ENCODE measurements at regions not wholly inside any gene's neighbourhood (a gene's known extent, or its start where the extent isn't known, plus 50 kb on each side); places are given as distances from the start of the nearest gene placed in this dataset.

DNA sequence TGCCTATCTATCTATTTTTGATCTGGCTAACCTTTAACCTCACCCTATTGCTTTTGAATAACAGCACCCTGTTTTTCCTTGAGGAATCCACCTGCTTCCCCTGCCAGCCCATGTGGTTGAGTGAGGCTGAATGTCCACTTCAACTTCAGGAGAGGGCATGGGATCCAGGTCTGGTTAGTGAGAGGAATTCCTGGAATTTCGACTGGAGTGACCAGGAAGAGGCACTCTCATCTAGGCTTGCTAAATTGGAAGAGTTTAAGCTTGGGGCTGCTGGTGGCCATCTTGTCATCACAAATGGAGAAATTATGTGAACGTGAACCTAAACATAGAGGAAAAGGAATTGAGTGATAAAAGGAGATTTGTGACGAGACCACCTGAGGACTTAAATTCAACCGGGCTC, 322.1 kb downstream of the OSTF1 start:
- DNase-seq (ENCODE audit: low read depth, low spot score) = no peak
- Histone ChIP-seq H3K4me3 (ENCODE audit: insufficient read length, low read depth) (no peak overlapping the region), H3K27me3 (ENCODE audit: insufficient read depth, insufficient read length) (no peaks in the 10 kb centered on the region), H3K4me1 (ENCODE audit: insufficient read depth, insufficient read length) (no peaks in the 10 kb centered on the region), H3K9me3 (ENCODE audit: insufficient read depth, low read length) (no peaks in the 10 kb centered on the region), H3K36me3 (ENCODE audit: insufficient read depth, insufficient read length, low read length) (no peaks in the 10 kb centered on the region), H3K9ac (ENCODE audit: insufficient read length, low read depth) (no peak overlapping the region)
- TF ChIP-seq ZNF274 (IDR thresholded peaks at IDR 0.05; ENCODE audit: low read depth, low read length) (no peak), SUZ12 (IDR thresholded peaks at IDR 0.05; ENCODE audit: extremely low read depth, insufficient read depth, insufficient read length) (no peak), YY1 (IDR thresholded peaks at IDR 0.05; ENCODE audit: insufficient read depth, insufficient read length) (no peak)

DNA sequence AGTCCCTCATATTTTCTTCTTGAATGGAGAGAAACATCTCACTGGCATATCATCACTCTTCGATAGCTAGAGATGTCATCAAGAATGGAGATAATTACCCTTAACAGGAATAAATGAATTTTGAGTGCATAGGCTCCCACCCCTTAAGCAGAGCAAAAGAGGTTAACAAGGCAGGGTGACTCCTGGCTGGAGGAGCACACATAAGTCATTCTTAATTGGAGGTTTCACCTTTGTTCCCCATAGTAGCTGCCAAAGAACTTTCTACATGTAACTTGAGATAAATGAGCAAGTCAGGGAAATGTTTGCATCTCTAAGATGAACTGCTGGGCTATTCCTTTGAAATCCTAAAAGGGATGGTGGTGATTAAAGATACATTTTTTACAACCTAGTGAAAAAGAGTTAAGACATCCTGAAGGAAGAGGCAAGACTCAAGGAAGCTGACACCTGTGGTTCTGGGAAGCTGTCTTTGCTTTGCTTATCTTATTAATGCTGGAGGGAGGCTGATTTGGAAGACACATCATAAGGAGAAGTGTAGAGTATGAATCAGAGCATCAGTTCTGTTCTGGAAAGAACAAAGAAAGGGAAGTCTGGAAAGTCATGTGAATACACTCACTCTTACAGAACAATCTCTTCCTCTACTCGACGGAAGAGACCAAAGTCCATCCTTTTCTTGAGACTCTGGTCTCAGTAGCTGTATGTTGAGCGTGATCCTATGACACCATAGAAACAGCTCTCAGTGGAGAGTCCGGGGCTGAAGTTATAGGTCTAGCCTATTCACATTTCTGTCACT, 326.3 kb downstream of the OSTF1 start:
- no peaks in the 10 kb centered on the region for H3K27me3 ChIP-seq (ENCODE audit: insufficient read depth, insufficient read length)
- no peak overlapping the region for H3K4me3 ChIP-seq (ENCODE audit: insufficient read length, low read depth)
- DNase-seq (ENCODE audit: low read depth, low spot score) = no peak
- H3K36me3 ChIP-seq (ENCODE audit: insufficient read depth, insufficient read length, low read length) = no peaks in the 10 kb centered on the region
- no peaks in the 10 kb centered on the region for H3K9me3 ChIP-seq (ENCODE audit: insufficient read depth, low read length)
- no peaks in the 10 kb centered on the region for H3K4me1 ChIP-seq (ENCODE audit: insufficient read depth, insufficient read length)
- H3K9ac ChIP-seq (ENCODE audit: insufficient read length, low read depth) = no peak overlapping the region
- TF ChIP-seq YY1 (IDR thresholded peaks at IDR 0.05; ENCODE audit: insufficient read depth, insufficient read length) (no peak), ZNF274 (IDR thresholded peaks at IDR 0.05; ENCODE audit: low read depth, low read length) (no peak)

DNA sequence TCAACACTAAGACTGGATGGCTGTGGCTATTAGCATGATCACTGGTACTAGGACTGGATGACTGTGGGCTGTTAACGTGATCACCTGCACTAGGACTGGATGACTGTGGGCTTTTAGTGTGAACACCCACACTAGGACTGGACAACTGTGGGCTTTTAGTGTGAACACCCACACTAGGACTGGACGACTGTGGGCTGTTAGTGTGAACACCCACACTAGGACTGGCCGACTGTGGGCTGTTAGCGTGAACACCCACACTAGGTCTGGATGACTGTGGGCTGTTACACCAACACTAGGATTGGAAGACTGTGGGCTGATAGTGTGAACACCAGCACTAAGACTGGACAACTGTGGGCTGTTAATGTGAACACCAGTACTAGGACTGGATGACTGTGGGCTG, 329.2 kb downstream of the OSTF1 start:
- DNase-seq (ENCODE audit: low read depth, low spot score) = no peak
- Histone ChIP-seq H3K9me3 (ENCODE audit: insufficient read depth, low read length) (no peaks in the 10 kb centered on the region), H3K9ac (ENCODE audit: insufficient read length, low read depth) (no peak overlapping the region), H3K4me3 (ENCODE audit: insufficient read length, low read depth) (no peak overlapping the region), H3K36me3 (ENCODE audit: insufficient read depth, insufficient read length, low read length) (no peaks in the 10 kb centered on the region), H3K27me3 (ENCODE audit: insufficient read depth, insufficient read length) (no peaks in the 10 kb centered on the region), H3K4me1 (ENCODE audit: insufficient read depth, insufficient read length) (no peaks in the 10 kb centered on the region)
- TF ChIP-seq SUZ12 (IDR thresholded peaks at IDR 0.05; ENCODE audit: extremely low read depth, insufficient read depth, insufficient read length) = no peak
- no peak for TF ChIP-seq YY1 (IDR thresholded peaks at IDR 0.05; ENCODE audit: insufficient read depth, insufficient read length)
- no peak for TF ChIP-seq ZNF274 (IDR thresholded peaks at IDR 0.05; ENCODE audit: low read depth, low read length)

DNA sequence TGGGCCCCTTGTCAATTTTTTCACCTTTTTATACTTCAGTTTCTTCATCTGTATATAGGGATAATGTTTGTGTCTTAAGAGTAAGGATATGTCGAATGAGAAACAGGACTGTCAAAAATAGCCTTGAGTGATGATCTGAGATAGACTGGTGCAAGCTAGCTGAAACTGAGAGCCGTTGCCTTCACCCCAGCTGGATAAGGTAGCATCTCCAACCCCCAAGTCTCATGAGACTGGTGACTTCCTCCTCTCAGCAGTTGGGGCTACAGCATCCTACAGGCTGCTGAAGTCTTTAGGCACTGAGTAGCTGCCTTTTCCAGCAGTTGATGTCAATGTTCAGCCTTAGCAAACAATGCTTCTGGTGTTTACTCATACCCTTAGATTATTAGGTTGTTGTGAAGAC, 330.2 kb downstream of the OSTF1 start:
- no peaks in the 10 kb centered on the region for H3K36me3 ChIP-seq (ENCODE audit: insufficient read depth, insufficient read length, low read length)
- no peak overlapping the region for H3K9ac ChIP-seq (ENCODE audit: insufficient read length, low read depth)
- H3K9me3 ChIP-seq (ENCODE audit: insufficient read depth, low read length) = no peaks in the 10 kb centered on the region
- no peak for TF ChIP-seq SUZ12 (IDR thresholded peaks at IDR 0.05; ENCODE audit: extremely low read depth, insufficient read depth, insufficient read length)
- no peaks in the 10 kb centered on the region for H3K27me3 ChIP-seq (ENCODE audit: insufficient read depth, insufficient read length)
- H3K4me1 ChIP-seq (ENCODE audit: insufficient read depth, insufficient read length) = no peaks in the 10 kb centered on the region
- no peak overlapping the region for H3K4me3 ChIP-seq (ENCODE audit: insufficient read length, low read depth)
- DNase-seq (ENCODE audit: low read depth, low spot score) = no peak

DNA sequence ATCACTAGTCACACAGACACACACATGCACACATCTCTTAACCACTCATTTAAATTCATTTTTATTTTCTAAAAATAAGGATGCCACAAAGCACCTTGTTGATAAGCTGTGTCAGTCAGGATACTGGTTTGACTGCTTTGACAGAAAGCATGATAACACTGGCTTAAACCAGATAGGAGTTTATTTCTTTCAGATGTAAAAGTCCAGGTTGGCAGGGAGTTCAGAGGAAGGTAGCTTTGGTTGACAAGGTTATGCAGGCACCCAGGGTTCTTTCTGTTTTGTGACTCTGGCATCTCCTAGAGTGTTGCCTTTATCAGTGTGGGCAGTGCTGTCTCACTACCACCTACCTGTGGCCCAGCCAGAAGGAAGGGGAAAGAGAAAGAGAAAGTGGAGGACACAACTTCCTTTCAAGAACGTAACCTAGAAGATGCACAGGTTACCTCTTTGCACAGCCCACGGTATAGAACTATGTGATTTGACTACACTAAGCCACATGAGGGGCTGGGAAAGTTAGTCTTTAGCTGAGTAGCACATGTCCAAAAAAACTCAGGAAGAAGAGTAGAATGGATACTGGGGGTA, 334.7 kb downstream of the OSTF1 start:
- no peaks in the 10 kb centered on the region for H3K4me1 ChIP-seq (ENCODE audit: insufficient read depth, insufficient read length)
- H3K9me3 ChIP-seq (ENCODE audit: insufficient read depth, low read length) = no peaks in the 10 kb centered on the region
- no peaks in the 10 kb centered on the region for H3K27me3 ChIP-seq (ENCODE audit: insufficient read depth, insufficient read length)
- no peak for TF ChIP-seq ZNF274 (IDR thresholded peaks at IDR 0.05; ENCODE audit: low read depth, low read length)
- no peak for TF ChIP-seq SUZ12 (IDR thresholded peaks at IDR 0.05; ENCODE audit: extremely low read depth, insufficient read depth, insufficient read length)
- TF ChIP-seq YY1 (IDR thresholded peaks at IDR 0.05; ENCODE audit: insufficient read depth, insufficient read length) = no peak
- H3K4me3 ChIP-seq (ENCODE audit: insufficient read length, low read depth) = no peak overlapping the region
- H3K9ac ChIP-seq (ENCODE audit: insufficient read length, low read depth) = no peak overlapping the region
- no peaks in the 10 kb centered on the region for H3K36me3 ChIP-seq (ENCODE audit: insufficient read depth, insufficient read length, low read length)
- DNase-seq (ENCODE audit: low read depth, low spot score) = no peak

DNA sequence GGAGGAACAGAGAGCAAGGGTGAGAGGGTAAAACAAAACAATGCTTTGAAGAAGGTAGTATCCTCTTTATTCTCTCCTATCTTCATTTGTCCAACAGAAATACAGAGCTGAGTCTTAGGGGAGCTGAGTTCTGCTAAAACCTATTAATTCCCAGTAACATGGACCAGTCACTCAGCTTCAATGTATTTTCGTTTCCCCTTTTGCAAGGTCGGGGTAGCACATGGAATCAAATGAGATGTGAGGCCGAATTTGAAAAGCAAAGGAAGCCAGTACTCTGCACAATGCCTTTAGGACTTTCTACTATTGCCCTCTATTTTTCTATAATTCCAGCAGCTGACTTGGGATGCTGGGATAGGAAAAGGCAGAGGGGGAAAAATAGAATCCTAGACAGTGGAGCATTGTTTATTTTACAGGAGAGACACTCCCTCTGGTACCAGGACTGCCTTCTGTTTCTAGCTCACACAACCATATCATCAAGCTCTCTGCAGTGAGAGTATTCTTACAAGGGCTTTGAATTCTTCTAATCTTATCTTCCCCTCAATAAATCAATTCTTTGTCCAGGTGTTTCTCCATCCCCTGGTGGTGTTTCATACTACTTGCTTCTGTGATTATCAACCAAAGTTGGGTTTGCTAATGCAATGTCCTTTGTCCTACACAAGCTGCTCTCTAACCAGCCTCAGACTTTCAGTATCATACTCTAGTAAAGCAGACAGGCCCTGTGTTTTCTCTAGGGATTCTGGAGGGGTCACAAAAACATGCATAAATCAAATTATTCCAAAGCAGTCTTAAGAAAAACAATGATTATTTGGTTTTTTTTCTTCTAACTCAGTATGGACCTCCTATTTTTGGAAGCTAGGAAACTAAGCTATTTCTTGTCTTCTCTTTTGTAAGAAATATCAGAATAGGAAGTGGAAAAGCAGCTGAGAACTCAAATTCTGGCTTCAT, 341.5 kb downstream of the OSTF1 start:
- Histone ChIP-seq H3K9ac (ENCODE audit: insufficient read length, low read depth) (no peak overlapping the region), H3K27me3 (ENCODE audit: insufficient read depth, insufficient read length) (no peaks in the 10 kb centered on the region), H3K4me3 (ENCODE audit: insufficient read length, low read depth) (no peak overlapping the region), H3K4me1 (ENCODE audit: insufficient read depth, insufficient read length) (no peaks in the 10 kb centered on the region), H3K9me3 (ENCODE audit: insufficient read depth, low read length) (no peaks in the 10 kb centered on the region), H3K36me3 (ENCODE audit: insufficient read depth, insufficient read length, low read length) (no peaks in the 10 kb centered on the region)
- TF ChIP-seq SUZ12 (IDR thresholded peaks at IDR 0.05; ENCODE audit: extremely low read depth, insufficient read depth, insufficient read length) = no peak
- no peak for TF ChIP-seq YY1 (IDR thresholded peaks at IDR 0.05; ENCODE audit: insufficient read depth, insufficient read length)
- TF ChIP-seq ZNF274 (IDR thresholded peaks at IDR 0.05; ENCODE audit: low read depth, low read length) = no peak
- no peak for DNase-seq (ENCODE audit: low read depth, low spot score)

DNA sequence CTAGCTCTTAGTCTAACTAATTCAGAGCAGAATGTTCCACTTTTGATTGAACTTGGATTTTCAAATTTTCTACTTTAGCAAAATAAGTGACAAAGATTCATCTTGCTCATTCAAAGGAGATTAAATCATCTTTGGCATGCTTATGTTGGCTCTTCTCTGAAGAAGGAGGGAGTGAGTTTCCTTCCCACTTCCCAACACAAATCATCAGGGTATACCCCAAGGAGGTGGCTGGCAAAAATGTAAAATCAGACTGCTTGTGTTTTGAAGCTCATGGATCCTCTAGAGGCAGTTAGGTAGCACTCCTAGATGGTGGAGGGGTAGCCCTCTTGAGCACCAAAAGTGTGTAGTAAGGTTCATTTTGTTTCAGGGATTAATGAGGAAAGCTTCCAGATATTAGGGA, 343.1 kb downstream of the OSTF1 start:
- TF ChIP-seq ZNF274 (IDR thresholded peaks at IDR 0.05; ENCODE audit: low read depth, low read length) = no peak
- no peak for TF ChIP-seq YY1 (IDR thresholded peaks at IDR 0.05; ENCODE audit: insufficient read depth, insufficient read length)
- no peak for TF ChIP-seq SUZ12 (IDR thresholded peaks at IDR 0.05; ENCODE audit: extremely low read depth, insufficient read depth, insufficient read length)
- no peak overlapping the region for H3K4me3 ChIP-seq (ENCODE audit: insufficient read length, low read depth)
- no peaks in the 10 kb centered on the region for H3K27me3 ChIP-seq (ENCODE audit: insufficient read depth, insufficient read length)
- H3K36me3 ChIP-seq (ENCODE audit: insufficient read depth, insufficient read length, low read length) = no peaks in the 10 kb centered on the region
- no peaks in the 10 kb centered on the region for H3K9me3 ChIP-seq (ENCODE audit: insufficient read depth, low read length)
- no peak overlapping the region for H3K9ac ChIP-seq (ENCODE audit: insufficient read length, low read depth)
- no peak for DNase-seq (ENCODE audit: low read depth, low spot score)
- H3K4me1 ChIP-seq (ENCODE audit: insufficient read depth, insufficient read length) = no peaks in the 10 kb centered on the region

Measured in NT2/D1 (cell line).